GM19468 (cell line): ENCODE measurements at regions not wholly inside any gene's neighbourhood (a gene's known extent, or its start where the extent isn't known, plus 50 kb on each side); places are given as distances from the start of the nearest gene placed in this dataset.

Source experiments
- ATAC-seq: cut with Tn5 transposase; IDR thresholded peaks from one replicate; pipeline ENCODE4 v1.9.1; 2021; ENCODE audit warnings: mild to moderate bottlenecking, moderate library complexity, moderate number of reproducible peaks; ENCODE audit not compliant: unreplicated experiment; ENCODE audit errors: extremely low read depth

- no peak for ATAC-seq
Measured at GRCh38 chr12:78402366-78403134, 462.0 kb upstream of the SYT1 start.

GRCh38 chr12:78403136-78403535, 461.4 kb upstream of the SYT1 start:
- ATAC-seq: no peak

- no peak for ATAC-seq
Measured at GRCh38 chr12:78403681-78404080, 460.9 kb upstream of the SYT1 start.

GRCh38 chr12:78406213-78406612, 458.4 kb upstream of the SYT1 start:
- no peak for ATAC-seq

- peak; percentile 67 for ATAC-seq
Measured at GRCh38 chr12:78406828-78407227, 457.7 kb upstream of the SYT1 start.

DNA sequence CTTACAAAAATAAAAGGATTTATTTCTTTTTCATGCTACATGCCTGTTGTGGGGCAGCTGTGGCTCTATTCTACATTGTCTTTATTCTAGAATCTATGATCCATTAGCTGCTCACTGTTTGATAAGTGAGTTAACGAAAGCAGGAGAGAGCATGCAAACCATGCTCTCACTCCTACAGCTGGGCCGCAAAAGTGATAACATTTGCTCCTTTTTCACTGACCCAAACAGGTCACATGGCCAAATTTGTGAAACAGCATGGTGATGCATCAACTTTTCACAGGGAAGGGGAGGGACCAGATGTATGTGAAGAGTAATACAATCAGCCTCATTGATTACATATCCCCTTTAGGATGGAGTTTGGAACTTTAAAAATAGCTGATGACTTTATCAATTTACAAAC, 456.9 kb upstream of the SYT1 start:
- no peak for ATAC-seq

- ATAC-seq: no peak
Measured at GRCh38 chr12:78414071-78414470, 450.5 kb upstream of the SYT1 start.

DNA sequence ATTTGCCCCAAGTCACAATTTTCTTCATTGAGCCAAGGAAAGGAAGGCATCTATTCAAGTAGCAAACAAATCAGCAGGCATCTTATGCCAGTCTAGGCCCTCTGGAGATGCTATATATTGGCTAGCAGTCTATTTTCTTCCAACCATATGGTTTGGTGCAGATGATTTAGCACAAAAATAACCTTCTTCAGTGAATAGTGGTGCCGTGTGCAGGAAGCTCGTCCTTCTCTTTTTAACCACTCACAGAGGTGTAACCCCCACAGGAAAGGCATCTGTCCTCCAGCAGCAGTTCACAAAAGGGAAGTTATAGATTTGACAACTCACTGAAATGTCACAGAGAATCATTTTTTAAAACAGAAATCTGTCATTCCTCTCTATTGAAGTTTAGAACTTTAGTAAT, 445.7 kb upstream of the SYT1 start:
- no peak for ATAC-seq

GRCh38 chr12:78419513-78419912, 445.1 kb upstream of the SYT1 start:
- no peak for ATAC-seq

- ATAC-seq: no peak
Measured at GRCh38 chr12:78420991-78421390, 443.6 kb upstream of the SYT1 start.

DNA sequence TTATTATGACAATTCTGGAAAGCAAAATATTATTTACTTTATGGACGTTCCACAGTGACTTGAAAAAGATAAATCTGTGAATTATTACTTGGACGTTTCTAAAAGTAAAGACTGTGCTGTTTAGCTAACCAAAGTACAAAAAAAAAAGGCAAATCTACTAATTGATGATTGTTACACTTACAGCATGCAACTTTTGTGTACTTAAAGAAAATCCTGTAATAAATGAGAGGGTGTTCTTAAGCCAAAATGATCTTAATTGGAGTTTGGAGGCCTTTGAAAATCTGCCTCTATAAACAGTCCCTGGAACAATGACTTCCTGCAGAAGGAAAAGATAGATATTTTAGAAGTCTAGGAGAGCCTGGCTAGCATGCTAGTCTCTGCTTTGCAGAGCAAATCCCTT, 434.0 kb upstream of the SYT1 start:
- ATAC-seq: no peak

DNA sequence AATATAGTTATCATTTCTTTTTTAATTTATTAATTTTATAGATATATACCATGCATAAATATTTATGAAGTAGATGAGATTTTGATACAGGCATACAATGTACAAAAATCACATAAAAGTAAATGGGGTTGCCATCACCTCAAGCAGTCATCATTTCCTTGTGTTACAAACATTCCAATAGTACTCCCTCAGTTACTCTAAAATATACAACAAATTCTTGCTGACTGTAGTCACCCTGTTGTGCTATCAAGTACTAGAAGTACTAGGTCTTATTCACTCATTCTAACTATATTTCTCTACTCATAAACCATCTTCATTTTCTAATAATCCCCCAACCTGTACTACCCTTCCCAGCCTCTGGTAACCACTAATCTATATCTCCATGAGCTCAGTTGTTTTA, 432.6 kb upstream of the SYT1 start:
- no peak for ATAC-seq

- ATAC-seq: no peak
Measured at GRCh38 chr12:78439666-78440065, 424.9 kb upstream of the SYT1 start.

DNA sequence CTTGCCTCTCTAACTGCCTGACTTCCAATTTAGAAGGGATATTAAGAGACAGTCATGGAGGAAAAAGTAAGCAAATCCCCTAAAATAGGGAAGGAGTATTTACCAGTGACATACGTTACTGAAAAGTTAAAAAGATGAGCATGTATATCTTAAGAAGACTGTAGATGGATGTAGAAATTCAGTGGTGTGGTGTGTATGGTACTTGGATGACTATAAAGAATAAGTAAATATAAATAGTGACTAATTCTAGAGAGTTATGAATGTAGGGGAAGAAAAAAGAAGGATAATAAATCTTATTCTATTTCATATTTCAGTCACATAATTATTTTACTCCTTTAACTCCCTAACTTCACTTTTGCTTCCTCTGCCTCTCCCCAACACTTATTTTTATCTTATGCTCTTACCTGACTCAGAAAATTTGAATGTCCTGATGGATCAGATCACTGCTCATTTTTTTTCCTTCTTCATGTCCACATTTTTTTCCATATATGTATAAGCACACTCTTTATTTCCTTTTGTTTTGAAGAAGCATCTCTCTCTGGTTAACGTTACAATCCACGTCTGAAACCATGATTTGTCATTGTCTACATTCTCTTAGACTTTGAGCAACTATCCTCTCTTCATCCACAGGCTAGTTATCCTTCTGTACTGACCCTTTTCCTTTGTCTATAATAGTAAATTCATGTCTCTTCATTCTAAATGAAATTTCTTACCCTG, 422.7 kb upstream of the SYT1 start:
- no peak for ATAC-seq

GRCh38 chr12:78442454-78442801, 422.1 kb upstream of the SYT1 start:
- no peak for ATAC-seq

GRCh38 chr12:78446555-78446954, 418.0 kb upstream of the SYT1 start:
- no peak for ATAC-seq

DNA sequence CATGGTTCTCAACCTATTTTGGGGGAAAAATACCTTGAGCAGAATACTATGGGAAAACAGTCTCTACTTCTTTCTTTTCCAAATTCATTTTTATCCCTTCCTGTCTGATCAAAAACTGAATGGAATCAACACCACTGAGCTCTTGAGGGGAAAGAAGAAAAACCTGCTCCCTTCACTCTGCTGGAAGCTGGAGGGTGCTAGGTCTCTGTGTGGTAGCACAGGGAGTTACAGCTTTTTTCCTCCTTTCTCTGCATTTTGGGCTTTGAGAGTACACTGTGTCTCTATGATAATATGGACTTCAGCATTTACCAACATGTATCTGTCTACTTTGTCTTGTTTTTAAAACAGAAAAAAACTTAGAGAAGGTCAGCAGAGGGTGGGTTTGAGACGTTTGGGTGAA, 417.2 kb upstream of the SYT1 start:
- no peak for ATAC-seq

GRCh38 chr12:78448692-78449091, 415.9 kb upstream of the SYT1 start:
- ATAC-seq: no peak

DNA sequence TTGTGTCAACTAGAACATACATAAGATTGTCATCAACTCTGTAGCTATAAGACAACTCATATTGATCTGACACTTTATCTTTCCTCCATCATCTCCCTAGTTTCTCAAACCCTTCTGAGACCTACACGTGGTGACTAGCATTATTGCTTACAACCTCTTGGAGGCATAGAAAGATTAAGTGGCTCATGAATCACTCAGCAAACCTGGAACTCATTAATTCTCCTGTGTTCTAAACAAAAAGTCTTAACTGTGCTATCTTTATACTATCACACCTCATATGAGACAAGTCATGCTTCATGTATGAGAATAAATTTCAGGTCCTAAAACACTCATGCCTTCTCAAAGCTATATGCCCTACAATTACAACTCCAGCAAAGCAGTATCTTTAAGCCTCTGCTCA, 408.6 kb upstream of the SYT1 start:
- ATAC-seq: no peak

GRCh38 chr12:78457938-78458337, 406.6 kb upstream of the SYT1 start:
- ATAC-seq: peak; percentile 95

GRCh38 chr12:78470354-78471195, 394.0 kb upstream of the SYT1 start:
- ATAC-seq: no peak
